ENCODE measurements at regions not wholly inside any gene's neighbourhood (a gene's known extent, or its start where the extent isn't known, plus 50 kb on each side); places are given as distances from the start of the nearest gene placed in this dataset.
"Not testable (repeated sequence)": the region's sequence is repeated elsewhere in the genome, so short reads cannot be mapped to it uniquely, and the experiment has no call there.

- no peak for DNase-seq (ENCODE audit: low read depth in 1 of 2, low spot score in 2 of 2)
- H3K4me1 ChIP-seq (replicated peaks in 1 of 4; ENCODE audit: control insufficient read depth in 3 of 4, insufficient read depth in 4 of 4, low read length in 3 of 4), result no peaks in the 10 kb centered on the region
Measured at GRCh38 chr15:95699578-95699977, 630.9 kb upstream of the NR2F2 start.

GRCh38 chr15:95700692-95701091 lies 629.8 kb upstream of the NR2F2 start:
- H3K4ac ChIP-seq (replicated peaks; ENCODE audit: insufficient read length, low read depth, low read length); CTCF ChIA-PET (ENCODE audit: partially characterized antibody); H4K20me1 ChIP-seq (replicated peaks in 1 of 2; ENCODE audit: control insufficient read depth in 1 of 2, insufficient read depth in 2 of 2, low read length in 2 of 2); H2BK15ac ChIP-seq (ENCODE audit: low read length); H3K56ac ChIP-seq (replicated peaks; ENCODE audit: insufficient read length, low read depth, low read length); H3K23me2 ChIP-seq (ENCODE audit: low read depth, low read length); H3K27ac ChIP-seq (ENCODE audit: low read depth, low read length); H3K79me2 ChIP-seq (ENCODE audit: control insufficient read depth in 1 of 2, insufficient read depth in 2 of 2, low read length in 2 of 2); H3K23ac ChIP-seq (ENCODE audit: insufficient read length); H3K9ac ChIP-seq (replicated peaks in 1 of 4; ENCODE audit: extremely low read depth in 1 of 4, low read depth in 3 of 4, low read length in 3 of 4); H4K5ac ChIP-seq (ENCODE audit: insufficient read length, low read depth, low read length); H3K18ac ChIP-seq (ENCODE audit: extremely low read depth, low read length); H4K8ac ChIP-seq (ENCODE audit: extremely low read depth, insufficient read depth, low read length); H2AFZ ChIP-seq (ENCODE audit: low read length); H3K27me3 ChIP-seq (replicated peaks in 1 of 4; ENCODE audit: control insufficient read depth in 3 of 4, extremely low read depth in 1 of 4, insufficient read depth in 3 of 4, low read length in 3 of 4); DNase-seq (ENCODE audit: low read depth in 1 of 2, low spot score in 2 of 2); H3K4me3 ChIP-seq (ENCODE audit: extremely low read depth in 1 of 4, insufficient read depth in 2 of 4, low read depth in 3 of 4, low read length in 4 of 4); POLR2A ChIA-PET (ENCODE audit: partially characterized antibody); H2AK5ac ChIP-seq (ENCODE audit: low read depth, low read length); H3K79me1 ChIP-seq (ENCODE audit: low read depth, low read length); H3K36me3 ChIP-seq (ENCODE audit: control insufficient read depth in 2 of 4, insufficient read depth in 4 of 4, low read length in 3 of 4); H2BK5ac ChIP-seq (ENCODE audit: low read depth, low read length); H3K14ac ChIP-seq (ENCODE audit: insufficient read length); H3K4me1 ChIP-seq (replicated peaks in 1 of 4; ENCODE audit: control insufficient read depth in 3 of 4, insufficient read depth in 4 of 4, low read length in 3 of 4); H2BK120ac ChIP-seq (replicated peaks; ENCODE audit: low read depth, low read length); H2BK20ac ChIP-seq (ENCODE audit: low read length); H4K91ac ChIP-seq (replicated peaks; ENCODE audit: insufficient read length, low read length); FAIRE-seq; H3K4me2 ChIP-seq (ENCODE audit: insufficient read depth in 1 of 2, low read depth in 2 of 2, low read length in 2 of 2); H2BK12ac ChIP-seq (ENCODE audit: low read depth, low read length): not testable (repeated sequence)
- peaks cover 21 to 27% of the 10 kb centered on the region in 2 experiments for H3K9me3 ChIP-seq (ENCODE audit: insufficient read depth in 2 of 2, low read depth in 1 of 2, low read length in 1 of 2)
- 71% methylated on average over 1 of the region's 1 CpG; no CpG with 5 or more reads in 1 of the 2 experiments for WGBS, 2 experiments (ENCODE audit: extremely low coverage in 1 of 2, insufficient coverage in 1 of 2, insufficient read length in 1 of 2, insufficient replicate concordance in 2 of 2, low coverage in 1 of 2, low lambda C conversion rate in 2 of 2, missing lambda C conversion rate in 1 of 2)

More at GRCh38 chr15:95699578-95699977, 630.9 kb upstream of the NR2F2 start:
- Histone ChIP-seq H2BK5ac (ENCODE audit: low read depth, low read length) (no peak overlapping the region), H3K27ac (ENCODE audit: low read depth, low read length) (no peak overlapping the region), H3K79me2 (ENCODE audit: control insufficient read depth in 1 of 2, insufficient read depth in 2 of 2, low read length in 2 of 2) (no peaks in the 10 kb centered on the region), H3K4me2 (ENCODE audit: insufficient read depth in 1 of 2, low read depth in 2 of 2, low read length in 2 of 2) (no peak overlapping the region), H3K27me3 (replicated peaks in 1 of 4; ENCODE audit: control insufficient read depth in 3 of 4, extremely low read depth in 1 of 4, insufficient read depth in 3 of 4, low read length in 3 of 4) (no peaks in the 10 kb centered on the region), H4K5ac (ENCODE audit: insufficient read length, low read depth, low read length) (no peak overlapping the region), H4K91ac (replicated peaks; ENCODE audit: insufficient read length, low read length) (no peak overlapping the region), H3K36me3 (ENCODE audit: control insufficient read depth in 2 of 4, insufficient read depth in 4 of 4, low read length in 3 of 4) (no peaks in the 10 kb centered on the region; a peak in 1 of 8 replicates), H3K56ac (replicated peaks; ENCODE audit: insufficient read length, low read depth, low read length) (no peak overlapping the region), H2AFZ (ENCODE audit: low read length) (no peak overlapping the region), H2AK5ac (ENCODE audit: low read depth, low read length) (no peak overlapping the region), H3K14ac (ENCODE audit: insufficient read length) (no peak overlapping the region), H2BK12ac (ENCODE audit: low read depth, low read length) (no peak overlapping the region), H3K18ac (ENCODE audit: extremely low read depth, low read length) (no peak overlapping the region), H3K23me2 (ENCODE audit: low read depth, low read length) (no peaks in the 10 kb centered on the region), H3K4ac (replicated peaks; ENCODE audit: insufficient read length, low read depth, low read length) (no peak overlapping the region), H3K9me3 (ENCODE audit: insufficient read depth in 2 of 2, low read depth in 1 of 2, low read length in 1 of 2) (peaks cover 26 to 33% of the 10 kb centered on the region in 2 experiments), H3K4me3 (ENCODE audit: extremely low read depth in 1 of 4, insufficient read depth in 2 of 4, low read depth in 3 of 4, low read length in 4 of 4) (no peak overlapping the region), H3K79me1 (ENCODE audit: low read depth, low read length) (no peaks in the 10 kb centered on the region), H4K8ac (ENCODE audit: extremely low read depth, insufficient read depth, low read length) (no peak overlapping the region), H2BK15ac (ENCODE audit: low read length) (no peak overlapping the region), H2BK120ac (replicated peaks; ENCODE audit: low read depth, low read length) (no peak overlapping the region), H4K20me1 (replicated peaks in 1 of 2; ENCODE audit: control insufficient read depth in 1 of 2, insufficient read depth in 2 of 2, low read length in 2 of 2) (no peaks in the 10 kb centered on the region), H3K23ac (ENCODE audit: insufficient read length) (no peak overlapping the region), H3K9ac (replicated peaks in 1 of 4; ENCODE audit: extremely low read depth in 1 of 4, low read depth in 3 of 4, low read length in 3 of 4) (no peak overlapping the region), H2BK20ac (ENCODE audit: low read length) (no peak overlapping the region)
- no peak for TF ChIP-seq EGR1 (IDR thresholded peaks at IDR 0.05; ENCODE audit: borderline replicate concordance, low read depth, low read length)
- TF ChIP-seq BACH1 (IDR thresholded peaks at IDR 0.05; ENCODE audit: low read length), result no peak
- no peak for TF ChIP-seq SP4 (IDR thresholded peaks at IDR 0.05; ENCODE audit: low read length)
- no peak for TF ChIP-seq NANOG (IDR thresholded peaks at IDR 0.05; ENCODE audit: insufficient read depth, low read depth, low read length, poor library complexity, severe bottlenecking)
- ChIA-PET POLR2A (ENCODE audit: partially characterized antibody) (no interaction called here), CTCF (ENCODE audit: partially characterized antibody) (no interaction called here)
- WGBS, 2 experiments (ENCODE audit: extremely low coverage in 1 of 2, insufficient coverage in 1 of 2, insufficient read length in 1 of 2, insufficient replicate concordance in 2 of 2, low coverage in 1 of 2, low lambda C conversion rate in 2 of 2, missing lambda C conversion rate in 1 of 2), result 93% methylated on average over 2 of the region's 2 CpGs; no CpG with 5 or more reads in 1 of the 2 experiments
- FAIRE-seq, result no peak

All from H1 (cell line).